HG03521 (cell line): ENCODE measurements at regions not wholly inside any gene's neighbourhood (a gene's known extent, or its start where the extent isn't known, plus 50 kb on each side); places are given as distances from the start of the nearest gene placed in this dataset.
"Not testable (repeated sequence)": the region's sequence is repeated elsewhere in the genome, so short reads cannot be mapped to it uniquely, and the experiment has no call there.

ENCODE experiments used
- ATAC-seq: cut with Tn5 transposase; IDR thresholded peaks from one replicate; pipeline ENCODE4 v1.9.1; 2021; ENCODE audit warnings: mild to moderate bottlenecking, moderate library complexity; ENCODE audit not compliant: unreplicated experiment

GRCh38 chr9:66764799-66765493 lies 135.6 kb upstream of the ZNF658 start:
- ATAC-seq = peak; percentile 99

- ATAC-seq = not testable (repeated sequence)
Observed at GRCh38 chr9:66765531-66765930, 135.0 kb upstream of the ZNF658 start.

- not testable (repeated sequence) for ATAC-seq
Observed at GRCh38 chr9:66771504-66771903, 129.0 kb upstream of the ZNF658 start.

GRCh38 chr9:66774618-66775017 lies 125.9 kb upstream of the ZNF658 start:
- not testable (repeated sequence) for ATAC-seq

- not testable (repeated sequence) for ATAC-seq
Observed at GRCh38 chr9:66779944-66780661, 120.4 kb upstream of the ZNF658 start.

- ATAC-seq = not testable (repeated sequence)
Observed at GRCh38 chr9:66781240-66781639, 119.3 kb upstream of the ZNF658 start.

- ATAC-seq = not testable (repeated sequence)
Observed at GRCh38 chr9:66782010-66782409, 118.5 kb upstream of the ZNF658 start.

- not testable (repeated sequence) for ATAC-seq
Observed at GRCh38 chr9:66785603-66786002, 114.9 kb upstream of the ZNF658 start.

GRCh38 chr9:66791092-66791750 lies 109.3 kb upstream of the ZNF658 start:
- ATAC-seq = not testable (repeated sequence)

GRCh38 chr9:66794769-66795168 lies 105.8 kb upstream of the ZNF658 start:
- ATAC-seq = not testable (repeated sequence)

- not testable (repeated sequence) for ATAC-seq
Observed at GRCh38 chr9:66795723-66796503, 104.6 kb upstream of the ZNF658 start.

- ATAC-seq = not testable (repeated sequence)
Observed at GRCh38 chr9:66797905-66798616, 102.5 kb upstream of the ZNF658 start.

GRCh38 chr9:66803619-66804018 lies 96.9 kb upstream of the ZNF658 start:
- ATAC-seq = not testable (repeated sequence)

- not testable (repeated sequence) for ATAC-seq
Observed at GRCh38 chr9:66810247-66810646, 90.3 kb upstream of the ZNF658 start.

- ATAC-seq = not testable (repeated sequence)
Observed at GRCh38 chr9:66812367-66812766, 88.2 kb upstream of the ZNF658 start.

- ATAC-seq = not testable (repeated sequence)
Observed at GRCh38 chr9:66812967-66813366, 87.6 kb upstream of the ZNF658 start.

- ATAC-seq = not testable (repeated sequence)
Observed at GRCh38 chr9:66814038-66814437, 86.5 kb upstream of the ZNF658 start.

- not testable (repeated sequence) for ATAC-seq
Observed at GRCh38 chr9:66819510-66819909, 81.0 kb upstream of the ZNF658 start.

GRCh38 chr9:66820014-66820660 lies 80.4 kb upstream of the ZNF658 start:
- not testable (repeated sequence) for ATAC-seq

- ATAC-seq = not testable (repeated sequence)
Observed at GRCh38 chr9:66824169-66824568, 76.4 kb upstream of the ZNF658 start.
